Fibroblast of the conjunctiva (primary cell): ENCODE measurements at regions not wholly inside any gene's neighbourhood (a gene's known extent, or its start where the extent isn't known, plus 50 kb on each side); places are given as distances from the start of the nearest gene placed in this dataset.
"Not testable (repeated sequence)": the region's sequence is repeated elsewhere in the genome, so short reads cannot be mapped to it uniquely, and the experiment has no call there.

Experiments used
- DNase-seq: peaks from one replicate; pipeline ENCODE4 v3.0.0-alpha.2; 2010; ENCODE audit warnings: low read depth

- no peak for DNase-seq
Observed at GRCh38 chr2:121135168-121135853, 149.7 kb downstream of the TFCP2L1 start.

GRCh38 chr2:121136323-121136722, 148.7 kb downstream of the TFCP2L1 start:
- DNase-seq = no peak

- no peak for DNase-seq
Observed at GRCh38 chr2:121137571-121137970, 147.4 kb downstream of the TFCP2L1 start.

- DNase-seq = no peak
Observed at GRCh38 chr2:121140734-121141133, 144.3 kb downstream of the TFCP2L1 start.

GRCh38 chr2:121142452-121142851, 142.6 kb downstream of the TFCP2L1 start:
- DNase-seq = no peak

GRCh38 chr2:121144111-121144510, 140.9 kb downstream of the TFCP2L1 start:
- DNase-seq = no peak

- DNase-seq = no peak
Observed at GRCh38 chr2:121146630-121147029, 138.4 kb downstream of the TFCP2L1 start.

- no peak for DNase-seq
Observed at GRCh38 chr2:121147766-121148165, 137.2 kb downstream of the TFCP2L1 start.

- DNase-seq = no peak
Observed at GRCh38 chr2:121148481-121148880, 136.5 kb downstream of the TFCP2L1 start.

- no peak for DNase-seq
Observed at GRCh38 chr2:121149384-121149783, 135.6 kb downstream of the TFCP2L1 start.

GRCh38 chr2:121150126-121150525, 134.9 kb downstream of the TFCP2L1 start:
- no peak for DNase-seq

- no peak for DNase-seq
Observed at GRCh38 chr2:121150713-121151112, 134.3 kb downstream of the TFCP2L1 start.

- DNase-seq = no peak
Observed at GRCh38 chr2:121151311-121152109, 133.5 kb downstream of the TFCP2L1 start.

- DNase-seq = no peak
Observed at GRCh38 chr2:121152861-121153260, 132.1 kb downstream of the TFCP2L1 start.

- DNase-seq = no peak
Observed at GRCh38 chr2:121153516-121153915, 131.5 kb downstream of the TFCP2L1 start.

- DNase-seq = no peak
Observed at GRCh38 chr2:121155502-121156056, 129.4 kb downstream of the TFCP2L1 start.

- not testable (repeated sequence) for DNase-seq
Observed at GRCh38 chr2:121157481-121157880, 127.5 kb downstream of the TFCP2L1 start.

GRCh38 chr2:121159291-121160071, 125.5 kb downstream of the TFCP2L1 start:
- no peak for DNase-seq

GRCh38 chr2:121160366-121160765, 124.6 kb downstream of the TFCP2L1 start:
- no peak for DNase-seq

GRCh38 chr2:121161272-121161671, 123.7 kb downstream of the TFCP2L1 start:
- no peak for DNase-seq

GRCh38 chr2:121162893-121163292, 122.1 kb downstream of the TFCP2L1 start:
- DNase-seq = no peak

- no peak for DNase-seq
Observed at GRCh38 chr2:121164042-121164441, 121.0 kb downstream of the TFCP2L1 start.
